ENCODE measurements at regions not wholly inside any gene's neighbourhood (a gene's known extent, or its start where the extent isn't known, plus 50 kb on each side); places are given as distances from the start of the nearest gene placed in this dataset.
"Not testable (repeated sequence)": the region's sequence is repeated elsewhere in the genome, so short reads cannot be mapped to it uniquely, and the experiment has no call there.

GRCh38 chr21:5107637-5108036 is 5413.7 kb upstream of the TPTE start:
- TF ChIP-seq CTCF (IDR thresholded peaks at IDR 0.05; ENCODE audit: low read length); EZH2 (IDR thresholded peaks at IDR 0.05; ENCODE audit: borderline replicate concordance, low read length): not testable (repeated sequence)

All from OCI-LY1 (cell line).